ENCODE measurements at regions not wholly inside any gene's neighbourhood (a gene's known extent, or its start where the extent isn't known, plus 50 kb on each side); places are given as distances from the start of the nearest gene placed in this dataset.
"Not testable (repeated sequence)": the region's sequence is repeated elsewhere in the genome, so short reads cannot be mapped to it uniquely, and the experiment has no call there.

- not testable (repeated sequence) for DNase-seq
Measured at GRCh38 chr3:185306286-185306685, 52.4 kb upstream of the EHHADH start.

GRCh38 chr3:185306847-185307246, 53.0 kb upstream of the EHHADH start:
- no peak for DNase-seq

GRCh38 chr3:185308126-185308754, 54.4 kb upstream of the EHHADH start:
- DNase-seq: peak; percentile 59

DNA sequence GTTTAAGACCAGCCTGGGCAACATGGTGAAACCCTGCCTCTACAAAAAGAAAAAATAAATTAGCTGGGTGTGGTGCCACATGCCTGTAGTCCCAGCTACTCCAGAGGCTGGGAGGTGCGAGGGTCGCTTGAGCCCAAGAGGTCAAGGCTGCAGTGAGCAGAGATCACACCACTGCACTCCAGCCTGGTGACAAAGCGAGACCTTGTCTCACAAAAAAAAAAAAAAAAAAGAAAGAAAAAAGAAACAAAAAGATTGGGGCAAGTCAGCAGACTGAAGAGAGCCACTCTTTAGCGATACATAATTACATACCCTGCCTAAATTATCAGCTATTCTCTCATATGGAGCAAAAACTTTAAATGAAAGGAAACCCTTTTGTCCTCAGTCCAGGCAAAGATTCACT, 53.6 kb upstream of the MAP3K13 start:
- no peak for DNase-seq

DNA sequence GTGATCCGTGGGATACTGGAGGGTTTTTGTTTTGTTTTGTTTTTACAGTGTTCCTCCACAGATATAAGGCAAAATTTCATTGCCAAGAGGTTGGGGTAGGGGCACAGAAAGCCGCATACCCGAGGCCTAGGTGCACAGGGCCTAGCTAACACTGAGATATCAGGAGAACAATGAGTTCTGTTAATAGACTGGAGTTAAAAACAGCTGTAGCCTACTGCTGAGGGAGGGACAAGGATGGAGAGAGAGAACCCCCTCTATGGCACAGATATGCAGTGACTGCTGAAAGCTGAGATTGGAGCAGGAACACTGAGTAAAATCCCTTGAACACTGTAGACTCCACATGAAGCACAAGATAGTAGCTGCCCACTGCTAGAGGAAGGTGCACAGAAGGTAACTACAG, 53.1 kb upstream of the MAP3K13 start:
- DNase-seq: no peak

GRCh38 chr3:185311991-185312390, 50.9 kb upstream of the MAP3K13 start:
- no peak for DNase-seq
